Jurkat, Clone E6-1 (cell line): ENCODE measurements at regions not wholly inside any gene's neighbourhood (a gene's known extent, or its start where the extent isn't known, plus 50 kb on each side); places are given as distances from the start of the nearest gene placed in this dataset.
"Not testable (repeated sequence)": the region's sequence is repeated elsewhere in the genome, so short reads cannot be mapped to it uniquely, and the experiment has no call there.

ENCODE experiments used
- DNase-seq: peaks from one replicate; pipeline ENCODE4 v3.0.0-alpha.2; 2011; ENCODE audit warnings: low read depth, low spot score
- H3K4me3 ChIP-seq: 2 replicates; pipeline ENCODE4 v1.5.1; 2011; ENCODE audit warnings: mild to moderate bottlenecking, low read length, control low read depth, moderate library complexity

- no peak for DNase-seq
Measured at GRCh38 chr6:93183531-93183972, 235.8 kb downstream of the EPHA7 start.

DNA sequence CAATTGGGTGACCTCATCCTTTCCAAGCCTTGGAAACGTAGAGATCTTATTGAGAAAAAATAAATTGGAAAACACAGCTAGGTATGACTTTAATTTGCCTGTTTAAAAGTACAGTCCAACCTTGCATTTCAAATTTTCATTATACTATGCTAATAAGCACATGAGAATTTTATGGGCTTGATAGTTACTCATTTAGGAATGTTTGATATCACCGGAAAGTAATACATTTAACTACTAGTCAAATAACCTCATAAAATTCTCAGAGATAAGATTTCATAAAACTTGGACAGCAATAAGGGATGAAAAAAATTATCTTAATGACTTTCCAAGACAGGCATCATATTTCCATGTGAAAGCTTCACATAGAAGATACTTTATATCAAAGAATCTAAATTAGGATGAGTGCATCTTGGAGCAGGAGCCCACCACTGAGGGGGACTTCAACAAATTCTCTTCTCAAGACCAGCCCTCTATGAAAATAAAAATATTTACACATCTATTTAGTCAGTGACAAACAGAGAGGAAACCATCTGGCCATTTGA, 236.3 kb downstream of the EPHA7 start:
- H3K4me3 ChIP-seq, result no peak overlapping the region
- no peak for DNase-seq

More at GRCh38 chr6:93183531-93183972, 235.8 kb downstream of the EPHA7 start:
- no peak overlapping the region for H3K4me3 ChIP-seq

DNA sequence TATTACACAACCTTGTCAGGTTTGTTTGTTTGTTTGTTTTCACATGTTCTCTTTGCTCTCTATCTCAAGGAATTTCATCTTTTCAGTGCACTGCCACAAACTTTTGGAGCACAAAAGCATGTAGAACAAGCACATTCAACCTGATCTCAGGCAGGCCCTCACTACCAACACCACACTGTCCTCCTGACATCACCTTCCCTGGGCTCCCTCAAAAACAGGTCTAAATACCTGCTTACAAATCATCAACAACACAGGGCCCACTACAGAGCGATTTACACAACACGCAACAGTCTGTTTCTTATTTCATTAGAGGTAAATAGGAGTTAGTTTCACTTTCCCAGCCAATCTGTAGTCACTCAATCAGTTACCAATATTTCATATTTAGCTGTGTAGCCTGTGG, 241.4 kb downstream of the EPHA7 start:
- no peak overlapping the region for H3K4me3 ChIP-seq
- DNase-seq, result no peak

DNA sequence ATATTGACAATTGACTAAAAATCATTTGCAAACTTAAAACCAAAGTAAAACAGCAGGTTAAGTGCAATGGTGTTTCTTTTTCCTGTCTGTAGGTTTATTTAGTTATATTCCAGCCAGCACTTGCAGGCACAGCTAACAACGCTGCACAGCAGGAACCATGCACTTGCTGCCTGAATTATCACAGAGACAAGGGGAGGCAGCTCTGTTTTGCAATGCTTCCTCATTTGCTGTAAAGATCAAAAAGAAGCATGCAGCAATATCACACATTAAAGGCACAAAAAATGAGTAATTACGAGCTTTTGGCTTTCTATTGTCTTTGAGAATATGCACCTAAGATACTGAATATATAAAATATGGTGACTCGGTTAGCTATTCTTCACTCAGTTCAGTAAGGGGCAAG, 241.9 kb downstream of the EPHA7 start:
- DNase-seq, result no peak
- H3K4me3 ChIP-seq, result no peak overlapping the region

GRCh38 chr6:93176070-93176469, 243.3 kb downstream of the EPHA7 start:
- DNase-seq, result no peak

GRCh38 chr6:93173573-93173972, 245.8 kb downstream of the EPHA7 start:
- DNase-seq, H3K4me3 ChIP-seq: not testable (repeated sequence)

More at GRCh38 chr6:93176070-93176469, 243.3 kb downstream of the EPHA7 start:
- no peak overlapping the region for H3K4me3 ChIP-seq

- H3K4me3 ChIP-seq, result no peak overlapping the region
- no peak for DNase-seq
Measured at GRCh38 chr6:93165850-93166430, 253.4 kb downstream of the EPHA7 start.

DNA sequence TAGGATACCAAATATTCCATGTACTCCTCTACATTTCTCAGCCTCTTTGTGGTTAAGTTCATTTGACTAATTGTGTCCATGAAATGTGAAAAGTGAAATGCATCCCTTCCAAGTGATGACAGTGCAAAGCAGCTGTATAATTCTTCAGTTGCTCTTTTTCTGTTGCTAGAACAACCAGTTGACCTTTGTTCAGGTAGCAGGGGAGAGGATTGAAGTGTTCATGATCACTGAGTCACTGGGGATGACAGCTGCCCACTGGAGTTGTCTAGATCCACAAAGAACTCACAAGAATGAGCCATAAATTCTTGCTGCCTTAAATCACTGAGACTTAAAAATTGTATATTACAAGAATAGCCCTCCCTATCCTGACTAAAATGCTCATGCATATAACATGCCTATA, 254.6 kb downstream of the EPHA7 start:
- no peak for DNase-seq
- no peak overlapping the region for H3K4me3 ChIP-seq

- H3K4me3 ChIP-seq, result no peak overlapping the region
- DNase-seq, result no peak
Measured at GRCh38 chr6:93163146-93163545, 256.2 kb downstream of the EPHA7 start.

DNA sequence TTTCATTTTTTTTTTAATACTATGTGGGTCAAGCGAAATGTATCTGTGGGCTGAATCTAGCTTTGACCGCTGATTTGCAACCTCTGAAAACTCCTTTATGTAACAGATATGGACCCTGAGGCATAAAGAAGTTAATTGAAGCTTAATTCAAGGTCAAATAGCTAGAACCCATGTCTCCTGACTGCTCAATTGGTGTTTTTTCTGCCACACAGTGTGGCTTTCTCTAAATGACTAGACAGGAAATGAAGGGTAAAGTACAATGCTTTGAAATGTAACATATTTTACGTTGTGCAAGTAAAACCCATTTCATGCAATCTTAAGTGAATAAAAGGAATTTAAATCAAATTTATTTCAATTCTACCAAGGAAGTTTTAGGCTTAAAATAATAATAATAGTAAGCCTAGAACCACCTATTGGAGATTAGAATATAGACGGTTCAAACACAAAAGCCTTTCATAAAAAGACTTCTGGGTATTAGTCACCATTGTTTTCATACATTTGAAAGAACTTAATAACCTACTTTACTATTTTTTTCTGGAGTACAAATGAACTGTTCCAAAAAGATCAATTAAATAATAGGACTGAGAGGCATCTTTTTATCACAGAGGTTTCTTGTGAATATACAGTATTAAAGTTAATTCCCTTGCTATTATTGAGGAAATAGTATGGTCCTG, 279.8 kb downstream of the EPHA7 start:
- no peak overlapping the region for H3K4me3 ChIP-seq
- no peak for DNase-seq

DNA sequence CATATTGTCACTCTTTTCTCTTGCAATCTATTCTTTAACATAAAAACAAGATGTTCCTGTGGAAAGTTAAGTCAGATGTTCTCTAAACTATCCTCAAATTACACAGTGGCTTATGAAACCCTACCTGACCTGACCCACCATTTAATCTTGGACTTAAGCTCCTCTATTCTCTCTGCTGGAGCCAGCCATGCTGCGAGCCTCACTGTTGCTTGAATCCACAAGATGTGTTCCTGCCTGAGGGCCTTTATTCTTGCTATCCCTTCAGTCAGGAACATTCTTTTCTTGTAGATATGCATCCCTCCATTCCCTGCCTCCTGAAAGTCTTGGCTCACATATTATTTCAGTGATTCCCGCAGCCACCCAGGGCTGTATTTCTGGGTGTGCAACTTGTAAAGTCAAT, 283.2 kb downstream of the EPHA7 start:
- H3K4me3 ChIP-seq, result no peak overlapping the region
- no peak for DNase-seq

- DNase-seq, result no peak
- no peak overlapping the region for H3K4me3 ChIP-seq
Measured at GRCh38 chr6:93124006-93124632, 295.2 kb downstream of the EPHA7 start.

DNA sequence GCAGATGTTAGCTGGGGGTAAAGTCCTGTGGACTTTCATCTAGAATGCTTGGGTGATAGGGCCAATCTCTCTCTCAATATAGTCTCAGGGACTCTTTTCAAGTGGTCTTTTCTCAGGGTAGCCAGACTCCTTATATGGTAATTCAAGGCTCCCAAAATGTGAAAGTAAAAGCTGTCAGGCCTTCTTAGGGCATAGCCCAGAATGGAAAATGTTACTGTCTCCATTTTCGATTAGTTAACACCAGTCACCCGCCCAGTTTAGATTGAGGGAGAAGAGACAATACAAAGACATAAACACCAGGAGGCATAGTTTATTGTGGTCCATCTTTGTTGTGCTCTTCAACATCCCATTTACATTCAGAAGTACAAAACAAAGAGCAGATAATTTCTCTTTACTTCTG, 295.8 kb downstream of the EPHA7 start:
- no peak for DNase-seq
- H3K4me3 ChIP-seq, result no peak overlapping the region

DNA sequence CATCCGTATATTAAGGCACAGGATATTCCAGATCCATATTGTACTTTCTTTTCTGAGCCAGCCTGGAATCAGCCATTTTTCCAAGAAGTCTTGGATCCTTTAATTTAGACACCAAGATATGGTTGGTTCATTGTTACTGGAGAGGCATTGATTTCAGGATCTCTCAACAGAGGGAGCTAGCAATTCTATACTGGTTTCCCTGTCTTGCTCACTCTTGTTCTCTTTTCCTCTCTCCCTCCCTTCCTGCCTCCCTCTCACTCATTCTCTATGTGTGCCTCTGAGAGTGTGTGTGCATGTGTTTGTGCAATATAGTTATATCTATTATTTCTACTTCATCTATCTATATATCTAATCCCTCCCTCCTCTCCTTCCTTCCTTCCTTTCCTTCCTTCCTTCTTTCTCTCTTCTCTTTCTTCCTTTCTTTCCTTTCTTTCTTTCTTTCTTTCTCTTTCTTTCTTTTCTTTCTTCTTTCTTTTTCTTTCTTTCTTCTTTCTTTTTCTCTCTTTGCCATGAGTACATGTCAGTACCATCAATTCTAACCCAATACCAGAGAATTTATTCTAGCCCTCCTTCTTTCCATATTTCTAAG, 299.1 kb downstream of the EPHA7 start:
- H3K4me3 ChIP-seq, result no peak overlapping the region
- no peak for DNase-seq

DNA sequence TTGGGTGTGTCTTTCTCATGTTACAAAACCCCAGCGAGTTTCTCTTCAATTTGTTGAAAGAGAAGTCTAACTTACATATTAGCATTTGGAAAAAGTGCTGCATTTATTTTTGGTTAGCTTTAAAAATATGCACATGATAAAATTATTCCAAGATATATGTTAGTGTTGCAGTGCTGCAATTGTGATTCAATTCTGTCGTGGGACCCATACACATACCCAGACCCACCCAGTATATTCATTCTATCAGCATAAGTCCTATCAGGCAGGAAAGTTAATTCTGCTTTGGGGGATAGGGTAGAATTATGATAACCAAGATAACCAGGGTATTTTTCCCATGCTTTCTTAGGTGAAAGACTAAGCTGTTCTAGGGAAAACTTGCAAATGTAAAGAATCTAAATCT, 313.5 kb downstream of the EPHA7 start:
- no peak for DNase-seq
- no peak overlapping the region for H3K4me3 ChIP-seq

GRCh38 chr6:93105017-93105416, 314.3 kb downstream of the EPHA7 start:
- no peak overlapping the region for H3K4me3 ChIP-seq
- DNase-seq, result no peak

DNA sequence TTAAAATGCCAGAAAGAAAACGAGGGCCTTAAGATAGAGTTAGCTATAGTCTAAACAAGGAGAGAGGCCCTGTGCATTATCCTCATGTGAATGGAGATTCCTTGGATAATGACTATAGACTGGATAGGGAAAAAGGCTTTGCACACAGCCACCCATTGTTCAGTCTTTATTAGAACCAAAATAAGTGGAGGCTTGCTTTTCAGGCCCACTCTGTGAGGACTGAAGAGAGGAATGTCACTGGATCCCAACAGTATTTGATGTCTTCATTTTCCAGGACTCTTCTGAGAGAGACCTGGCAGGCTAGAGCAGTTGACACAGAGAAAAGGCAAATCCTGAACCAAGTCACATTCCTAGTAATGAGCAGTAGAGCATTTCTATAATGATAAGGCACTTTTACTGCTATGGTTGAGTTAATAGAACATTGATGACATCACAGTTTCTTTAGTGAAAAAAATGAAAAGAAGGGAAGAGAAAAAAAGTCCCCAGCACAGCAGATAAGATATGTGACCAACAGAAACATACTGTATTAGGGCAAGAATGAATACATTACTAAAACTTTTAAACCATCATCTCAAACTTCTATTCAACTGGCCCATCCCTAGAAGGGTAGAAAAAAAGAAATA, 315.1 kb downstream of the EPHA7 start:
- no peak for DNase-seq
- H3K4me3 ChIP-seq, result no peak overlapping the region

DNA sequence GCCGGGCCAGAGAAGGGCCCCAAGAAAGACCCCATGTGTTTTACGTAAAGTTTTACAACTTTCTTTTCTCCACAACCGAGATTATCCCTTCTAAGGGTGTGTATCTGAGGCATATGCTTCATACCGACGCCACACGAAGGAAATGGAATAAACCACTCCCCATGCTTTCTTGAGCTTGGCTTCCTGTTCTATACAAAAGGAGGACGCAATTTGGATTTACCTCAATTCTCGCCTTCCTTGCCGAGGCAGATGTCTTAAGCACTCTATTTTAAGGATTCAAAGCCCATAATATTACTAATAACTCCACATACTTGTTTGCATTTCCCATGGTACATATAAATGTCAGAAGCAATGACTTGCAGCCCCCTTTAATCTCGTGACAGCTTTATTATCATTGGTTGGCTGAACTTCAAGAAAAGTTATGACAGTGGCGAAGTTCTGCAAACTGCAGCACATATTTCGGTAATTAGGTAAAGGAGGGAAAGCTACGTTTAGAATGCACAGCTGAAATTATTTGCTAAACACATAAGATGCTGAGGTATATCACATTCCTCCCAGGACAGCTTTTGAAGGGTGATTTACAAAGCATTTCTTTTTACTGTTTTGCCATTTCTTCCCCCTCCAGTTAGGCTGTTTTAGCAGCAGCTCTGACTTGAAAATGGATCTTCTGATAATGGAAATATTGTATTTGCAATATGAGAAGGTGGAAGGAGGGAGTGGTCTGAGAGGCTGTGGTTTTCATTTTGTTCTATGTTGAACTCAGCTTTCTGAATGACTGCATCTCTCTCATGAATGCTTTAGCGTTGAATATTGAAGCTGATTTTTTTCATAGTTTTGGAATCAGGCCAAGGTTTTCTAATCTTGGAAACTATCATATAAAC, 330.5 kb downstream of the EPHA7 start:
- no peak overlapping the region for H3K4me3 ChIP-seq
- DNase-seq, result peak; percentile 1

- no peak overlapping the region for H3K4me3 ChIP-seq
- DNase-seq, result no peak
Measured at GRCh38 chr6:93087606-93088005, 331.8 kb downstream of the EPHA7 start.
